H9 (cell line): ENCODE measurements at regions not wholly inside any gene's neighbourhood (a gene's known extent, or its start where the extent isn't known, plus 50 kb on each side); places are given as distances from the start of the nearest gene placed in this dataset.
"Not testable (repeated sequence)": the region's sequence is repeated elsewhere in the genome, so short reads cannot be mapped to it uniquely, and the experiment has no call there.

Experiments
- DNase-seq: peaks from one replicate; pipeline ENCODE4 v3.0.0-alpha.2; 2017
- H2AFZ ChIP-seq: one replicate; pipeline ENCODE4 v1.6.1; 2013; ENCODE audit warnings: mild to moderate bottlenecking, low read length, control low read depth, moderate library complexity
- H2AK5ac ChIP-seq: 2 replicates; pipeline ENCODE4 v1.6.1; 2013; ENCODE audit warnings: low read length, control low read depth, mixed read lengths; ENCODE audit not compliant: insufficient read length
- H2BK120ac ChIP-seq: one replicate; pipeline ENCODE4 v1.6.1; 2013; ENCODE audit warnings: low read depth, mild to moderate bottlenecking, low read length, control low read depth, inconsistent platforms; ENCODE audit not compliant: poor library complexity, severe bottlenecking
- H2BK12ac ChIP-seq: 2 replicates; pipeline ENCODE4 v1.6.1; 2013; ENCODE audit warnings: low read length, control low read depth, mixed read lengths, low read depth; ENCODE audit not compliant: insufficient read length
- H2BK15ac ChIP-seq: 2 replicates; pipeline ENCODE4 v1.6.1; 2013; ENCODE audit warnings: low read depth, low read length, control low read depth
- H2BK20ac ChIP-seq: one replicate; pipeline ENCODE4 v1.6.1; 2013; ENCODE audit warnings: low read depth, mild to moderate bottlenecking, low read length, control low read depth, inconsistent platforms; ENCODE audit not compliant: poor library complexity, severe bottlenecking
- H2BK5ac ChIP-seq: 2 replicates; pipeline ENCODE4 v1.6.1; 2013; ENCODE audit warnings: low read length, control low read depth, mixed read lengths; ENCODE audit not compliant: insufficient read length
- H3K14ac ChIP-seq: 2 replicates; pipeline ENCODE4 v1.6.1; 2013; ENCODE audit warnings: low read length, control low read depth; ENCODE audit not compliant: insufficient read depth
- H3K18ac ChIP-seq: 2 replicates; pipeline ENCODE4 v1.6.1; 2013; ENCODE audit warnings: low read depth, mild to moderate bottlenecking, mixed read lengths, low read length, control low read depth; ENCODE audit not compliant: insufficient read length
- H3K23ac ChIP-seq: 2 replicates; pipeline ENCODE4 v1.6.1; 2013; ENCODE audit warnings: low read length, control low read depth, mixed read lengths, low read depth; ENCODE audit not compliant: insufficient read length
- H3K23me2 ChIP-seq: 2 replicates; pipeline ENCODE4 v1.6.1; 2013; ENCODE audit warnings: low read depth, mild to moderate bottlenecking, mixed read lengths, low read length, control low read depth; ENCODE audit not compliant: insufficient read length, poor library complexity, severe bottlenecking
- H3K27ac ChIP-seq: 2 replicates; pipeline ENCODE4 v1.5.1; 2013; ENCODE audit warnings: low read length, control low read depth, mixed read lengths, low read depth; ENCODE audit not compliant: insufficient read length
- H3K27me3 ChIP-seq: 2 replicates; pipeline ENCODE4 v1.6.1; 2013; ENCODE audit warnings: low read length, control low read depth, inconsistent platforms; ENCODE audit not compliant: insufficient read depth
- H3K4ac ChIP-seq: 2 replicates; pipeline ENCODE4 v1.6.1; 2013; ENCODE audit warnings: low read depth, mild to moderate bottlenecking, control low read depth, inconsistent platforms, low read length, moderate library complexity
- H3K4me1 ChIP-seq: 2 replicates; pipeline ENCODE4 v1.6.1; 2013; ENCODE audit warnings: low read length, control low read depth, inconsistent platforms; ENCODE audit not compliant: insufficient read depth
- H3K4me2 ChIP-seq: 2 replicates; pipeline ENCODE4 v1.6.1; 2013; ENCODE audit warnings: low read length, control low read depth, mixed read lengths; ENCODE audit not compliant: insufficient read length, insufficient read depth
- H3K56ac ChIP-seq: 2 replicates; pipeline ENCODE4 v1.6.1; 2013; ENCODE audit warnings: low read depth, mild to moderate bottlenecking, mixed read lengths, low read length, control low read depth; ENCODE audit not compliant: insufficient read length
- H3K79me1 ChIP-seq: 2 replicates; pipeline ENCODE4 v1.6.1; 2013; ENCODE audit warnings: low read depth, mild to moderate bottlenecking, moderate library complexity, low read length, control low read depth, inconsistent platforms; ENCODE audit not compliant: insufficient read depth, poor library complexity, severe bottlenecking
- H3K79me2 ChIP-seq: 2 replicates; pipeline ENCODE4 v1.6.1; 2013; ENCODE audit warnings: low read length, control low read depth, inconsistent platforms; ENCODE audit not compliant: insufficient read depth
- H3K9ac ChIP-seq: 2 replicates; pipeline ENCODE4 v1.6.1; 2013; ENCODE audit warnings: low read length, control low read depth, mixed read lengths; ENCODE audit not compliant: insufficient read length; ENCODE audit errors: extremely low read depth
- H3K9me3 ChIP-seq: one replicate; pipeline ENCODE4 v1.6.1; 2013; ENCODE audit warnings: low read depth, low read length, inconsistent platforms; ENCODE audit not compliant: control insufficient read depth
- H3T11ph ChIP-seq: one replicate; pipeline ENCODE4 v1.6.1; 2013; ENCODE audit warnings: mild to moderate bottlenecking, low read length, control low read depth, inconsistent platforms
- H4K20me1 ChIP-seq: one replicate; pipeline ENCODE4 v1.6.1; 2013; ENCODE audit not compliant: control insufficient read depth, insufficient read length, insufficient read depth
- H4K5ac ChIP-seq: 2 replicates; pipeline ENCODE4 v1.6.1; 2013; ENCODE audit warnings: low read depth, mild to moderate bottlenecking, mixed read lengths, low read length, control low read depth; ENCODE audit not compliant: insufficient read length
- H4K8ac ChIP-seq: replicated peaks from 2 replicates; pipeline ENCODE4 v1.6.1; 2013; ENCODE audit warnings: low read length, control low read depth, mixed read lengths, low read depth; ENCODE audit not compliant: insufficient read length
- H4K91ac ChIP-seq: 2 replicates; pipeline ENCODE4 v1.6.1; 2013; ENCODE audit warnings: low read depth, mild to moderate bottlenecking, moderate library complexity, mixed read lengths, low read length, control low read depth; ENCODE audit not compliant: insufficient read length
- H3K27ac Mint-ChIP-seq, 3 experiments: 2 replicates in 2 of 3; 3 replicates in 1 of 3; pipeline ENCODE4 v1.8.0; 2020 to 2021; ENCODE audit warnings: mixed read lengths in 3 of 3, mild to moderate bottlenecking in 1 of 3, moderate library complexity in 1 of 3
- H3K27me3 Mint-ChIP-seq: 2 replicates; pipeline ENCODE4 v1.8.0; 2021; ENCODE audit warnings: low read depth, mild to moderate bottlenecking, moderate library complexity, mixed read lengths
- H3K36me3 Mint-ChIP-seq, 3 experiments: 2 replicates in 2 of 3; 3 replicates in 1 of 3; pipeline ENCODE4 v1.8.0; 2020 to 2021; ENCODE audit warnings: low read depth in 3 of 3, mixed read lengths in 3 of 3; ENCODE audit not compliant: insufficient read depth in 1 of 3
- H3K4me1 Mint-ChIP-seq, 2 experiments: 2 replicates each; pipeline ENCODE4 v1.8.0; 2020; ENCODE audit warnings: mixed read lengths in 2 of 2
- H3K4me3 Mint-ChIP-seq, 2 experiments: 2 replicates in 1 of 2; 3 replicates in 1 of 2; pipeline ENCODE4 v1.8.0; 2020 to 2021; ENCODE audit warnings: mild to moderate bottlenecking in 2 of 2, mixed read lengths in 2 of 2, moderate library complexity in 1 of 2
- H3K9me3 Mint-ChIP-seq, 2 experiments: 2 replicates in 1 of 2; 3 replicates in 1 of 2; pipeline ENCODE4 v1.8.0; 2020; ENCODE audit warnings: mild to moderate bottlenecking in 2 of 2, mixed read lengths in 2 of 2, moderate library complexity in 1 of 2
- WGBS: extraction: QIAGEN DNeasy Blood & Tissue Kit; methylation state at CpG from one replicate; pipeline ENCODE4 v1.1.7; 2013; ENCODE audit warnings: missing lambda C conversion rate, low lambda C conversion rate, mixed read lengths; ENCODE audit not compliant: insufficient read length; ENCODE audit errors: extremely low coverage; 5-methylcytosine and 5-hydroxymethylcytosine counted together
- TF ChIP-seq, protein P1 (sequence below): fragments of 200-600 bp; sonication (generic); conservative IDR thresholded peaks from 3 replicates; pipeline ENCODE4 v1.8.0; 2021; ENCODE audit warnings: antibody characterized with exemption, mild to moderate bottlenecking

DNA sequence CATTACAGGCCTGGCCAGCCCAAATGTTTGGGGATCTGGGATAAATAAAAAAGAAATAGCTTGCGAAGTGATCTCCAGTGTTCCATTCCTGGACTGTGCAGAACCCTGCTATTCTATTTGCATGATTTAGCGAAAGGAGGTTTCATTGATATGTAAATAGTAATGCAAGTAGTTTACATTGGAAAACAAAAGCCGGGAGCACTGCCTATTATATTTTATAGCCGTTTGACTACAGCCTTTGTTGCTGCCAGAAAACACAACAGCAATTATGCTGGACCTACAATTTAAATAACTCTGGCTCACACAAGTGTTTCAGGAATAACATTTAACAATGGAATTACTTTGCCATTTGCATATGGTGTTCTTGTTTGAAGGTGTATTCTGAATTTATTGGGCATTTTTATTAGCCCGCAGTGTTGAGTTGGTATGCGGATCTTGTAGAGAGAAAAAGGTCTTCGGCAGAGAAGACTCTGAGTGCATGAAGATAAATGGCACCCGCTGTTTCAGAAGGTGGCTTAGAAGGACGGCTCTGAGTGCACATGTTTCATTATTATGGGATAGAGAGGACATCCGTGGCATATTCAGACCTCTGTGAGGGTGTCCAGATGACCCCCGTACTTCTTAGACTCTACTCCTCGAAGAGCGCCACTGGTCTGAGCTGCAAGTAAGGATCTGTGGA, 315.0 kb downstream of the BRD1 start:
- peak overlapping the region; percentile 45 to 63; a peak in 4 of 5 replicates for H3K4me3 Mint-ChIP-seq
- peak; percentile 30 for DNase-seq
- peak overlapping the region; percentile 22 for H3K4me2 ChIP-seq

DNA sequence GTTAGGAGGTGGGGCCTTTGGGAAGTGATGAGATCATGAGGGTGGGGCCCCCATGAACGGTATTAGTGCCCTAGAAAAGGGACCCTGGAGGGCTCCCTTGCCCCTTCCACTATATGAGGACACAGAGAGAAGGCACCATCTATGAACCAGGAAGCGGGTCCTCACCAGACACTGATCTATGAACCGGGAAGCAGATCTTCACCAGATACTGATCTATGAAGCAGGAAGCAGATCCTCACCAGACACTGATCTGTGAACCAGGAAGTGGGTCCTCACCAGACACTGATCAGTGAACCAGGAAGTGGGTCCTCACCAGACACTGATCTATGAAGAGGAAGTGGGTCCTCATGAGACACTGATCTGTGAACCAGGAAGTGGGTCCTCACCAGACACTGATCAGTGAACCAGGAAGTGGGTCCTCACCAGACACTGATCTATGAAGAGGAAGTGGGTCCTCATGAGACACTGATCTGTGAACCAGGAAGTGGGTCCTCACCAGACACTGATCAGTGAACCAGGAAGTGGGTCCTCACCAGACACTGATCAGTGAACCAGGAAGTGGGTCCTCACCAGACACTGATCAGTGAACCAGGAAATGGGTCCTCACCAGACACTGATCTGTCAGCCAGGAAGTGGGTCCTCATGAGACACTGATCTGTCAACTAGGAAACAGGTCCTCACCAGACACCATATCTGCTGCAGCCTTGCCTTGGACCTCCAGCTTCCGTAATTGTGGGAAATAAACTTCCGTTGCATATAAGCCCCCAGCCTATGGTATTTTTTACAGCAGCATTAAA, 316.1 kb downstream of the BRD1 start:
- WGBS: no CpG with 5 or more reads among the region's 5 CpGs
- H4K8ac ChIP-seq, H3K23ac ChIP-seq, H4K91ac ChIP-seq, H3K27me3 Mint-ChIP-seq, H3K18ac ChIP-seq, H4K5ac ChIP-seq, H3K9ac ChIP-seq, H3T11ph ChIP-seq, H3K23me2 ChIP-seq, H3K79me2 ChIP-seq, H3K56ac ChIP-seq, H4K20me1 ChIP-seq, H2AK5ac ChIP-seq, H3K9me3 ChIP-seq, H3K4me2 ChIP-seq, H2AFZ ChIP-seq, H3K4me1 ChIP-seq, H3K4me3 Mint-ChIP-seq, H2BK20ac ChIP-seq, H2BK15ac ChIP-seq, H2BK5ac ChIP-seq, DNase-seq, H3K4ac ChIP-seq, H3K27ac ChIP-seq, H3K27ac Mint-ChIP-seq, H3K27me3 ChIP-seq, H3K14ac ChIP-seq, H3K79me1 ChIP-seq, H2BK120ac ChIP-seq, H2BK12ac ChIP-seq: not testable (repeated sequence)
- peaks cover 4 to 16% (median 5%) of the 10 kb centered on the region in 3 experiments; a peak in 6 of 7 replicates for H3K36me3 Mint-ChIP-seq
- peaks cover 36 to 40% of the 10 kb centered on the region in 2 experiments for H3K4me1 Mint-ChIP-seq
- peaks cover 17% of the 10 kb centered on the region in 2 experiments for H3K9me3 Mint-ChIP-seq

More for the DNA sequence above, 315.0 kb downstream of the BRD1 start:
- Mint-ChIP-seq H3K27me3 (no peaks in the 10 kb centered on the region; the same call in 1 of the 2 replicates), H3K36me3 (peaks cover 4 to 16% (median 5%) of the 10 kb centered on the region in 3 experiments; a peak in 6 of 7 replicates), H3K9me3 (peaks cover 17% of the 10 kb centered on the region in 2 experiments), H3K27ac (peak overlapping the region; percentile 65 to 90 (median 79); a peak in 6 of 7 replicates), H3K4me1 (peaks cover 45 to 49% of the 10 kb centered on the region in 2 experiments)
- no peak overlapping the region for H3K18ac ChIP-seq
- H2BK15ac ChIP-seq: no peak overlapping the region
- H3K23ac ChIP-seq: no peak overlapping the region
- no peak overlapping the region for H2BK20ac ChIP-seq
- H4K8ac ChIP-seq: no peak overlapping the region
- H4K5ac ChIP-seq: no peak overlapping the region
- no peak overlapping the region for H4K91ac ChIP-seq
- no peaks in the 10 kb centered on the region for H3K23me2 ChIP-seq
- peaks cover 5% of the 10 kb centered on the region; the same call in 1 of the 2 replicates for H3K4me1 ChIP-seq
- no peak overlapping the region for H2BK12ac ChIP-seq
- no peaks in the 10 kb centered on the region for H3K9me3 ChIP-seq
- H4K20me1 ChIP-seq: no peaks in the 10 kb centered on the region
- TF ChIP-seq, protein P1, sequence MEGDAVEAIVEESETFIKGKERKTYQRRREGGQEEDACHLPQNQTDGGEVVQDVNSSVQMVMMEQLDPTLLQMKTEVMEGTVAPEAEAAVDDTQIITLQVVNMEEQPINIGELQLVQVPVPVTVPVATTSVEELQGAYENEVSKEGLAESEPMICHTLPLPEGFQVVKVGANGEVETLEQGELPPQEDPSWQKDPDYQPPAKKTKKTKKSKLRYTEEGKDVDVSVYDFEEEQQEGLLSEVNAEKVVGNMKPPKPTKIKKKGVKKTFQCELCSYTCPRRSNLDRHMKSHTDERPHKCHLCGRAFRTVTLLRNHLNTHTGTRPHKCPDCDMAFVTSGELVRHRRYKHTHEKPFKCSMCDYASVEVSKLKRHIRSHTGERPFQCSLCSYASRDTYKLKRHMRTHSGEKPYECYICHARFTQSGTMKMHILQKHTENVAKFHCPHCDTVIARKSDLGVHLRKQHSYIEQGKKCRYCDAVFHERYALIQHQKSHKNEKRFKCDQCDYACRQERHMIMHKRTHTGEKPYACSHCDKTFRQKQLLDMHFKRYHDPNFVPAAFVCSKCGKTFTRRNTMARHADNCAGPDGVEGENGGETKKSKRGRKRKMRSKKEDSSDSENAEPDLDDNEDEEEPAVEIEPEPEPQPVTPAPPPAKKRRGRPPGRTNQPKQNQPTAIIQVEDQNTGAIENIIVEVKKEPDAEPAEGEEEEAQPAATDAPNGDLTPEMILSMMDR: no peak
- H2BK5ac ChIP-seq: no peak overlapping the region
- no peaks in the 10 kb centered on the region for H3K79me1 ChIP-seq
- H2BK120ac ChIP-seq: no peak overlapping the region
- H3K79me2 ChIP-seq: no peaks in the 10 kb centered on the region
- H3K4ac ChIP-seq: no peak overlapping the region
- H3K27me3 ChIP-seq: no peaks in the 10 kb centered on the region
- H2AK5ac ChIP-seq: no peak overlapping the region
- no peak overlapping the region for H2AFZ ChIP-seq
- no peak overlapping the region for H3K14ac ChIP-seq
- no peak overlapping the region for H3K9ac ChIP-seq
- no peak overlapping the region for H3T11ph ChIP-seq
- WGBS: no CpG with 5 or more reads among the region's 13 CpGs
- H3K27ac ChIP-seq: no peak overlapping the region
- H3K56ac ChIP-seq: no peak overlapping the region
